ENCODE measurements at regions not wholly inside any gene's neighbourhood (a gene's known extent, or its start where the extent isn't known, plus 50 kb on each side); places are given as distances from the start of the nearest gene placed in this dataset.

DNA sequence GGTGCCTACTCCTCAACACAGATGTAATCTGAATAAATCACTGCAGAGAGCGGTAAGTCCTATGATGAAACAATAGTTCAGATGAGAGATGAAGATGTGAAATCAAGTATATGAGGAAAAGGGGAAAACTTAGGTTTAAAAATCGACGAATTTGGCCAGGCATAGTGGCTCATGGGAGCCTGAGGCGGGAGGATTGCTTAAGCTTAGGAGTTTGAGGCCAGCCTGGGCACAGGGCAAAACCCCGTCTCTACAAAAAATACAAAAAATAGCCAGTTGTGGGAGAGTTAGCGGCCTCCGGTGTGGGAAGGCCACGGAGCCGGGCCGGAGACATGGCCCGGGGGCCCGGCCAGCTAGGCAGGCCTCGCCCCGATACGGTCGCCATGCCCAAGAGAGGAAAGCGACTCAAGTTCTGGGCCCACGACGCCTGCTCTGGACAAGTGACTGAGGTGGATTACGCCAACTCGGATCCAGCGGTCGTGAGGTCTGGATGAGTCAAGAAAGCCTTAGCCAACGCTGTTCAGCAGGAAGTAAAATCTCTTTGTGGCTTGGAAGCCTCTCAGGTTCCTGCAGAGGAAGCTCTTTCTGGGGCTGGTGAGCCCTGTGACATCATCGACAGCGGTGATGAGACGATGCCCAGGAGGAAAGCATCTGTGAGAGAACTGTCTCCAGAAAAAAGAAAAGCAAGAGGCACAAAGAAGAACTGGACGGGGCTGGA is 62.8 kb upstream of the SUB1 start:
- Histone ChIP-seq H4K20me1 (ENCODE audit: insufficient read depth, low read length) (no peaks in the 10 kb centered on the region), H3K9me3 (replicated peaks in 1 of 2; ENCODE audit: control insufficient read depth in 1 of 2, insufficient read depth in 1 of 2, low read length in 2 of 2) (no peaks in the 10 kb centered on the region), H3K4me3 (replicated peaks in 1 of 3; ENCODE audit: low read depth in 2 of 3, low read length in 3 of 3) (no peak overlapping the region), H2AFZ (ENCODE audit: insufficient read depth, low read depth, low read length, poor library complexity, severe bottlenecking) (peak overlapping the region; percentile 46), H3K9ac (ENCODE audit: insufficient read depth, low read length, poor library complexity, severe bottlenecking) (peak overlapping the region; percentile 36), H3K4me1 (ENCODE audit: control insufficient read depth in 1 of 2, insufficient read depth in 2 of 2, low read length in 2 of 2) (peaks cover 50 to 51% of the 10 kb centered on the region in 2 donors), H3K36me3 (replicated peaks in 1 of 2; ENCODE audit: control insufficient read depth in 1 of 2, insufficient read depth in 2 of 2, low read length in 2 of 2) (no peaks in the 10 kb centered on the region), H3K27me3 (ENCODE audit: control insufficient read depth in 2 of 2, insufficient read depth in 2 of 2, low read length in 2 of 2) (no peaks in the 10 kb centered on the region), H3K27ac (ENCODE audit: low read depth in 1 of 2, low read length in 2 of 2) (peak overlapping the region; percentile 86 to 89), H3K4me2 (replicated peaks; ENCODE audit: extremely low read depth, low read length, poor library complexity, severe bottlenecking) (peak overlapping the region; percentile 34), H3K79me2 (ENCODE audit: insufficient read depth, low read length) (no peaks in the 10 kb centered on the region)
- peaks cover 51% of the 10 kb centered on the region for H3K4me1 Mint-ChIP-seq
- 20% methylated on average over 21 of the region's 28 CpGs for WGBS (ENCODE audit: insufficient coverage)
- peak; percentile 95 to 98 (median 98) for DNase-seq
- intact Hi-C loops (cut with micrococcal nuclease), result loop anchor here in 1 of 2 donors (10.0 kb wide), 1 partner anchor 78 kb away; the partner anchor contains the start of gene ZFR
- peaks cover 0 to 10% (median 2%) of the 10 kb centered on the region in 3 donors for H3K27me3 Mint-ChIP-seq (ENCODE audit: low read depth in 3 of 3)
- peak overlapping the region in 1 of 2 donors; percentile 36 for H3K4me3 Mint-ChIP-seq
- no peaks in the 10 kb centered on the region for H3K9me3 Mint-ChIP-seq
- TF ChIP-seq, protein P1, sequence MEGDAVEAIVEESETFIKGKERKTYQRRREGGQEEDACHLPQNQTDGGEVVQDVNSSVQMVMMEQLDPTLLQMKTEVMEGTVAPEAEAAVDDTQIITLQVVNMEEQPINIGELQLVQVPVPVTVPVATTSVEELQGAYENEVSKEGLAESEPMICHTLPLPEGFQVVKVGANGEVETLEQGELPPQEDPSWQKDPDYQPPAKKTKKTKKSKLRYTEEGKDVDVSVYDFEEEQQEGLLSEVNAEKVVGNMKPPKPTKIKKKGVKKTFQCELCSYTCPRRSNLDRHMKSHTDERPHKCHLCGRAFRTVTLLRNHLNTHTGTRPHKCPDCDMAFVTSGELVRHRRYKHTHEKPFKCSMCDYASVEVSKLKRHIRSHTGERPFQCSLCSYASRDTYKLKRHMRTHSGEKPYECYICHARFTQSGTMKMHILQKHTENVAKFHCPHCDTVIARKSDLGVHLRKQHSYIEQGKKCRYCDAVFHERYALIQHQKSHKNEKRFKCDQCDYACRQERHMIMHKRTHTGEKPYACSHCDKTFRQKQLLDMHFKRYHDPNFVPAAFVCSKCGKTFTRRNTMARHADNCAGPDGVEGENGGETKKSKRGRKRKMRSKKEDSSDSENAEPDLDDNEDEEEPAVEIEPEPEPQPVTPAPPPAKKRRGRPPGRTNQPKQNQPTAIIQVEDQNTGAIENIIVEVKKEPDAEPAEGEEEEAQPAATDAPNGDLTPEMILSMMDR (IDR thresholded peaks at IDR 0.05), result no peak
- peak overlapping the region; percentile 86 to 97 (median 96) for H3K27ac Mint-ChIP-seq
- no peaks in the 10 kb centered on the region for H3K36me3 Mint-ChIP-seq

- no peaks in the 10 kb centered on the region for H3K36me3 ChIP-seq (replicated peaks in 1 of 2; ENCODE audit: control insufficient read depth in 1 of 2, insufficient read depth in 2 of 2, low read length in 2 of 2)
- no peak overlapping the region for H3K4me3 ChIP-seq (replicated peaks in 1 of 3; ENCODE audit: low read depth in 2 of 3, low read length in 3 of 3)
- no peak overlapping the region for H3K27ac ChIP-seq (ENCODE audit: low read depth in 1 of 2, low read length in 2 of 2)
- no peak overlapping the region for H2AFZ ChIP-seq (ENCODE audit: insufficient read depth, low read depth, low read length, poor library complexity, severe bottlenecking)
- no peak for DNase-seq
- Mint-ChIP-seq H3K27me3 (ENCODE audit: low read depth in 3 of 3) (peaks cover 2 to 12% (median 3%) of the 10 kb centered on the region in 3 donors), H3K27ac (peak overlapping the region; percentile 34 to 97 (median 72)), H3K4me3 (no peak overlapping the region), H3K9me3 (peaks cover 0 to 3% (median 0%) of the 10 kb centered on the region in 7 donors), H3K4me1 (peaks cover 44% of the 10 kb centered on the region), H3K36me3 (no peaks in the 10 kb centered on the region)
- H4K20me1 ChIP-seq (ENCODE audit: insufficient read depth, low read length), result no peaks in the 10 kb centered on the region
- peaks cover 43% of the 10 kb centered on the region in 2 donors for H3K4me1 ChIP-seq (ENCODE audit: control insufficient read depth in 1 of 2, insufficient read depth in 2 of 2, low read length in 2 of 2)
- no peak overlapping the region for H3K4me2 ChIP-seq (replicated peaks; ENCODE audit: extremely low read depth, low read length, poor library complexity, severe bottlenecking)
- TF ChIP-seq, protein P1 (IDR thresholded peaks at IDR 0.05), result no peak
- H3K9me3 ChIP-seq (replicated peaks in 1 of 2; ENCODE audit: control insufficient read depth in 1 of 2, insufficient read depth in 1 of 2, low read length in 2 of 2), result no peaks in the 10 kb centered on the region
- H3K79me2 ChIP-seq (ENCODE audit: insufficient read depth, low read length), result no peaks in the 10 kb centered on the region
- 100% methylated on average over 1 of the region's 5 CpGs for WGBS (ENCODE audit: insufficient coverage)
- no peaks in the 10 kb centered on the region for H3K27me3 ChIP-seq (ENCODE audit: control insufficient read depth in 2 of 2, insufficient read depth in 2 of 2, low read length in 2 of 2)
- intact Hi-C loops (cut with micrococcal nuclease), result loop anchor here in 1 of 2 donors (2.0 to 10.0 kb wide), 2 partner anchors 61 to 77 kb away; partner anchors contain the start of gene ZFR
- H3K9ac ChIP-seq (ENCODE audit: insufficient read depth, low read length, poor library complexity, severe bottlenecking), result no peak overlapping the region
These were observed 63.9 kb upstream of the SUB1 start for GRCh38 chr5:32521481-32521880.
